ENCODE measurements at regions not wholly inside any gene's neighbourhood (a gene's known extent, or its start where the extent isn't known, plus 50 kb on each side); places are given as distances from the start of the nearest gene placed in this dataset.

- H3K4me3 Mint-ChIP-seq = no peak overlapping the region
- no peak overlapping the region for H3K27ac Mint-ChIP-seq
- H3K27me3 Mint-ChIP-seq (ENCODE audit: low read depth) = peaks cover 30% of the 10 kb centered on the region
- no peak for TF ChIP-seq CTCF (IDR thresholded peaks at IDR 0.05; ENCODE audit: unreplicated experiment in 3 of 3)
- peaks cover 4% of the 10 kb centered on the region for H3K9me3 Mint-ChIP-seq
- no peaks in the 10 kb centered on the region for H3K36me3 Mint-ChIP-seq (ENCODE audit: low read depth)
- no peaks in the 10 kb centered on the region for H3K4me1 Mint-ChIP-seq
Measured at GRCh38 chr2:71971493-71971892, 176.2 kb downstream of the CYP26B1 start.

GRCh38 chr2:71965530-71965929 lies 182.1 kb downstream of the CYP26B1 start:
- H3K36me3 Mint-ChIP-seq (ENCODE audit: low read depth) = no peaks in the 10 kb centered on the region
- peaks cover 10% of the 10 kb centered on the region for H3K4me1 Mint-ChIP-seq
- H3K9me3 Mint-ChIP-seq = peaks cover 4% of the 10 kb centered on the region
- no peak overlapping the region for H3K4me3 Mint-ChIP-seq
- TF ChIP-seq CTCF (IDR thresholded peaks at IDR 0.05; ENCODE audit: unreplicated experiment in 3 of 3) = no peak
- no peak overlapping the region for H3K27ac Mint-ChIP-seq
- peaks cover 18% of the 10 kb centered on the region for H3K27me3 Mint-ChIP-seq (ENCODE audit: low read depth)

- TF ChIP-seq CTCF (IDR thresholded peaks at IDR 0.05; ENCODE audit: unreplicated experiment in 3 of 3) = no peak
- Mint-ChIP-seq H3K4me1 (peaks cover 10% of the 10 kb centered on the region), H3K27me3 (ENCODE audit: low read depth) (peaks cover 15% of the 10 kb centered on the region), H3K9me3 (peaks cover 19% of the 10 kb centered on the region), H3K4me3 (no peak overlapping the region), H3K36me3 (ENCODE audit: low read depth) (no peaks in the 10 kb centered on the region), H3K27ac (no peak overlapping the region)
Measured at GRCh38 chr2:71962911-71963694, 184.6 kb downstream of the CYP26B1 start.

GRCh38 chr2:71962350-71962749 lies 185.3 kb downstream of the CYP26B1 start:
- peaks cover 10% of the 10 kb centered on the region for H3K27me3 Mint-ChIP-seq (ENCODE audit: low read depth)
- H3K27ac Mint-ChIP-seq = no peak overlapping the region
- H3K4me3 Mint-ChIP-seq = no peak overlapping the region
- no peak for TF ChIP-seq CTCF (IDR thresholded peaks at IDR 0.05; ENCODE audit: unreplicated experiment in 3 of 3)
- no peaks in the 10 kb centered on the region for H3K36me3 Mint-ChIP-seq (ENCODE audit: low read depth)
- peaks cover 10% of the 10 kb centered on the region for H3K4me1 Mint-ChIP-seq
- peaks cover 24% of the 10 kb centered on the region for H3K9me3 Mint-ChIP-seq

- Mint-ChIP-seq H3K4me1 (peaks cover 10% of the 10 kb centered on the region), H3K4me3 (no peak overlapping the region), H3K36me3 (ENCODE audit: low read depth) (no peaks in the 10 kb centered on the region), H3K27ac (no peak overlapping the region), H3K9me3 (peaks cover 32% of the 10 kb centered on the region), H3K27me3 (ENCODE audit: low read depth) (peaks cover 2% of the 10 kb centered on the region)
- TF ChIP-seq CTCF (IDR thresholded peaks at IDR 0.05; ENCODE audit: unreplicated experiment in 3 of 3) = no peak
Measured at GRCh38 chr2:71961289-71962027, 186.2 kb downstream of the CYP26B1 start.

Data from nephron (organoid).